22Rv1 (cell line): ENCODE measurements at regions not wholly inside any gene's neighbourhood (a gene's known extent, or its start where the extent isn't known, plus 50 kb on each side); places are given as distances from the start of the nearest gene placed in this dataset.

Source experiments
- H3K27ac ChIP-seq: fragments of 450-650 bp; 2 replicates; pipeline ENCODE4 v1.5.1; 2017
- CTCF ChIP-seq: fragments of 450-650 bp; IDR thresholded peaks from 2 replicates; pipeline ENCODE4 v1.5.1; 2017; ENCODE audit warnings: mild to moderate bottlenecking
- ZFX ChIP-seq: fragments of 450-650 bp; IDR thresholded peaks from 2 replicates; pipeline ENCODE4 v1.6.1; 2017; ENCODE audit warnings: antibody characterized with exemption, borderline replicate concordance

- TF ChIP-seq CTCF (no peak), ZFX (no peak)
- no peak overlapping the region for H3K27ac ChIP-seq
These were observed 773.2 kb upstream of the SLC10A2 start for GRCh38 chr13:103839460-103839859.

- no peak for TF ChIP-seq CTCF
- no peak for TF ChIP-seq ZFX
- H3K27ac ChIP-seq: no peak overlapping the region
These were observed 768.8 kb upstream of the SLC10A2 start for GRCh38 chr13:103835052-103835451.

GRCh38 chr13:103833294-103833852 is 767.2 kb upstream of the SLC10A2 start:
- TF ChIP-seq CTCF (no peak), ZFX (no peak)
- no peak overlapping the region for H3K27ac ChIP-seq

- H3K27ac ChIP-seq: no peak overlapping the region
- no peak for TF ChIP-seq CTCF
- TF ChIP-seq ZFX: no peak
These were observed 749.4 kb upstream of the SLC10A2 start for GRCh38 chr13:103815619-103816018.

GRCh38 chr13:103812971-103813370 is 746.8 kb upstream of the SLC10A2 start:
- TF ChIP-seq CTCF (no peak), ZFX (no peak)
- no peak overlapping the region for H3K27ac ChIP-seq

GRCh38 chr13:103812558-103812957 is 746.3 kb upstream of the SLC10A2 start:
- H3K27ac ChIP-seq: no peak overlapping the region
- no peak for TF ChIP-seq CTCF
- TF ChIP-seq ZFX: no peak

- no peak overlapping the region for H3K27ac ChIP-seq
- TF ChIP-seq ZFX (no peak), CTCF (no peak)
These were observed 743.8 kb upstream of the SLC10A2 start for GRCh38 chr13:103810026-103810425.
